Smooth muscle cell (in vitro differentiated cells): ENCODE measurements at regions not wholly inside any gene's neighbourhood (a gene's known extent, or its start where the extent isn't known, plus 50 kb on each side); places are given as distances from the start of the nearest gene placed in this dataset.

Source experiments
- DNase-seq: peaks from one replicate; lab custom pipeline; 2025; ENCODE audit not compliant: unreplicated experiment; lab: John Stamatoyannopoulos, UW
- H2AFZ ChIP-seq: fragments of 200-600 bp; sonication (generic); 2 replicates; pipeline ENCODE4 v1.6.0; 2016; ENCODE audit warnings: antibody characterized with exemption, low read depth, mild to moderate bottlenecking
- H3F3A ChIP-seq: fragments of 200-600 bp; sonication (generic); 2 replicates; pipeline ENCODE4 v1.6.0; 2017; ENCODE audit warnings: antibody characterized with exemption, low read depth
- H3K27ac ChIP-seq: fragments of 200-600 bp; sonication (generic); 2 replicates; pipeline ENCODE4 v1.5.1; 2016; ENCODE audit warnings: low read depth, mild to moderate bottlenecking
- H3K27me3 ChIP-seq: fragments of 200-600 bp; sonication (generic); 2 replicates; pipeline ENCODE4 v1.6.1; 2016; ENCODE audit warnings: low read depth, mild to moderate bottlenecking
- H3K36me3 ChIP-seq: fragments of 200-600 bp; sonication (generic); 2 replicates; pipeline ENCODE4 v1.5.1; 2016; ENCODE audit warnings: low read depth
- H3K4me1 ChIP-seq: fragments of 200-600 bp; sonication (generic); 2 replicates; pipeline ENCODE4 v1.5.1; 2016; ENCODE audit warnings: low read depth
- H3K4me2 ChIP-seq: fragments of 200-600 bp; sonication (generic); 2 replicates; pipeline ENCODE4 v1.6.0; 2016; ENCODE audit warnings: mild to moderate bottlenecking
- H3K4me3 ChIP-seq: fragments of 200-600 bp; sonication (generic); 2 replicates; pipeline ENCODE4 v1.5.1; 2016; ENCODE audit warnings: mild to moderate bottlenecking
- H3K79me2 ChIP-seq: fragments of 200-600 bp; sonication (generic); 2 replicates; pipeline ENCODE4 v1.6.0; 2016; ENCODE audit warnings: low read depth, mild to moderate bottlenecking
- H3K9ac ChIP-seq: fragments of 200-600 bp; sonication (generic); 2 replicates; pipeline ENCODE4 v1.6.0; 2016; ENCODE audit warnings: low read depth
- H3K9me3 ChIP-seq: fragments of 200-600 bp; sonication (generic); replicated peaks from 2 replicates; pipeline ENCODE4 v1.5.1; 2016; ENCODE audit warnings: low read depth
- H4K20me1 ChIP-seq: fragments of 200-600 bp; sonication (generic); 2 replicates; pipeline ENCODE4 v1.6.0; 2016; ENCODE audit warnings: low read depth
- WGBS: methylation state at CpG from one replicate; pipeline ENCODE4 v1.1.7; 2016; ENCODE audit warnings: low lambda C conversion rate; 5-methylcytosine and 5-hydroxymethylcytosine counted together
- TF ChIP-seq, protein P1 (sequence below): fragments of 200-600 bp; sonication (generic); IDR thresholded peaks from 2 replicates; pipeline ENCODE4 v1.5.1; 2017; ENCODE audit warnings: borderline replicate concordance, mild to moderate bottlenecking, antibody characterized with exemption; ENCODE audit not compliant: insufficient read depth, poor library complexity, severe bottlenecking

DNA sequence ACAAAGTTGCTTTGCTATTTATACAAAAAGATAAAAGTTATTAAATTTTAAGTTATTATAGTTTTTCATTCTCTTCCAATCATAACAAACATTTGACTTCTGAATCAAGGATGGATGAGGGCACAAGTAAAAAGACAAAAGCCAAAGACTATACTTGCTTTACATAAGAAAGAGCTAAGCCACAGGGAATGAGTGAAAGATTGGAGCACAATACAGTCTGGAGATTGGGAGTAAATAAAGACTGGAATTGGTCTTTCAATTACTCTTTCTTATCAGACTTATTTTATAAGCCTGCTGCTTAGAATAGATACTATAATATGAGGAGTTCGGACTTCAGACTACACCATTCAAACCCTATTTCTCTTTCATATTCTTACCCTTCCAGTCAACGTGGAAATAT is 1874.1 kb upstream of the PRR20A start:
- Histone ChIP-seq H3K4me1 (no peaks in the 10 kb centered on the region), H3K79me2 (no peaks in the 10 kb centered on the region), H3K36me3 (no peaks in the 10 kb centered on the region), H3K4me3 (no peak overlapping the region), H3F3A (no peaks in the 10 kb centered on the region), H4K20me1 (no peaks in the 10 kb centered on the region), H2AFZ (no peak overlapping the region), H3K27ac (no peak overlapping the region), H3K4me2 (no peak overlapping the region), H3K9ac (no peak overlapping the region), H3K9me3 (no peaks in the 10 kb centered on the region), H3K27me3 (no peaks in the 10 kb centered on the region)
- DNase-seq, result no peak
- TF ChIP-seq, protein P1, sequence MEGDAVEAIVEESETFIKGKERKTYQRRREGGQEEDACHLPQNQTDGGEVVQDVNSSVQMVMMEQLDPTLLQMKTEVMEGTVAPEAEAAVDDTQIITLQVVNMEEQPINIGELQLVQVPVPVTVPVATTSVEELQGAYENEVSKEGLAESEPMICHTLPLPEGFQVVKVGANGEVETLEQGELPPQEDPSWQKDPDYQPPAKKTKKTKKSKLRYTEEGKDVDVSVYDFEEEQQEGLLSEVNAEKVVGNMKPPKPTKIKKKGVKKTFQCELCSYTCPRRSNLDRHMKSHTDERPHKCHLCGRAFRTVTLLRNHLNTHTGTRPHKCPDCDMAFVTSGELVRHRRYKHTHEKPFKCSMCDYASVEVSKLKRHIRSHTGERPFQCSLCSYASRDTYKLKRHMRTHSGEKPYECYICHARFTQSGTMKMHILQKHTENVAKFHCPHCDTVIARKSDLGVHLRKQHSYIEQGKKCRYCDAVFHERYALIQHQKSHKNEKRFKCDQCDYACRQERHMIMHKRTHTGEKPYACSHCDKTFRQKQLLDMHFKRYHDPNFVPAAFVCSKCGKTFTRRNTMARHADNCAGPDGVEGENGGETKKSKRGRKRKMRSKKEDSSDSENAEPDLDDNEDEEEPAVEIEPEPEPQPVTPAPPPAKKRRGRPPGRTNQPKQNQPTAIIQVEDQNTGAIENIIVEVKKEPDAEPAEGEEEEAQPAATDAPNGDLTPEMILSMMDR, result no peak
- WGBS, result 68% methylated on average over 2 of the region's 2 CpGs

DNA sequence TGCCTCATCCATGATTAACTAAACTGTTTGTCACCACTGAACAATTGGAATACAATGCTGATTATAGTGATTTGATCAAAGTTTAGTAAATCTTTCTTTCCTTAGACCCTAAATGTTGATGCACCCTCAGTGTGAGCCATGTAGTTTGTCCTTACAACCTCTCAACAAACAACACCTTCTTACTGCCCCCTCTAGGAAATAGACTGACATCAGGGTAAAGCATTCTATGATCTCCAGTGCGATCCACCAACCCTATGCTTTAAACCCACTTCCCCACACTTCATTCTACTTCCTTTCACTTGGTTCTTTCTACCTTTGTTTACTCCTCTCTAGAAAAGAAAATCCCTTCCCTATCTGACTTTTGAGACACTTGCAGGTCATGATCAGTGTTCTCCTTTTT is 1842.5 kb upstream of the PRR20A start:
- Histone ChIP-seq H3F3A (no peaks in the 10 kb centered on the region), H3K4me3 (no peak overlapping the region), H3K4me2 (no peak overlapping the region), H3K36me3 (no peaks in the 10 kb centered on the region), H3K79me2 (no peaks in the 10 kb centered on the region), H3K9me3 (no peaks in the 10 kb centered on the region), H2AFZ (no peak overlapping the region), H4K20me1 (no peaks in the 10 kb centered on the region), H3K4me1 (no peaks in the 10 kb centered on the region), H3K9ac (no peak overlapping the region), H3K27ac (no peak overlapping the region), H3K27me3 (no peaks in the 10 kb centered on the region)
- no peak for DNase-seq
- TF ChIP-seq, protein P1, result no peak
- 76% methylated on average over 1 of the region's 1 CpG for WGBS

DNA sequence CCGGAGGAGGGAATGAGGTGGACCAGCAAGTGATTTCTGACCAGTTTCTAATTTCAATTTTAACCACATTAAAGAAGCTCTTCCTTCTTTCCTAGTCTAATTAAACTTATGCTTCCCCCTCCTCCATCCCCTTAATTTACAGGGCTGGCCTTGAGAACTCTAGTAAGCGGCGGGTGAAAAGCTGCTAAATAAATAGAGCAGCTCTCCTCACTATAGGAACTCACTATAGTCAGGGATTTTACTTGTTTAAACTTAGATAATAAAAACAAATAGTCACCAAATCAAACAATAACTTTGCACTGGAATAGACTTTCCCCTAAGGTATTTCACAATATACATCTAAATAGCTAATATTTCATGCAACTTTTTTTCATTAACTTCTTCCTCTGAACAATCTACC is 1838.2 kb upstream of the PRR20A start:
- Histone ChIP-seq H3K4me2 (no peak overlapping the region), H3F3A (no peaks in the 10 kb centered on the region), H3K4me1 (no peaks in the 10 kb centered on the region), H3K79me2 (no peaks in the 10 kb centered on the region), H3K27ac (no peak overlapping the region), H3K36me3 (no peaks in the 10 kb centered on the region), H3K9me3 (no peaks in the 10 kb centered on the region), H3K4me3 (no peak overlapping the region), H3K27me3 (no peaks in the 10 kb centered on the region), H4K20me1 (no peaks in the 10 kb centered on the region), H3K9ac (no peak overlapping the region), H2AFZ (no peak overlapping the region)
- DNase-seq, result no peak
- 86% methylated on average over 3 of the region's 3 CpGs for WGBS
- TF ChIP-seq, protein P1, result no peak

DNA sequence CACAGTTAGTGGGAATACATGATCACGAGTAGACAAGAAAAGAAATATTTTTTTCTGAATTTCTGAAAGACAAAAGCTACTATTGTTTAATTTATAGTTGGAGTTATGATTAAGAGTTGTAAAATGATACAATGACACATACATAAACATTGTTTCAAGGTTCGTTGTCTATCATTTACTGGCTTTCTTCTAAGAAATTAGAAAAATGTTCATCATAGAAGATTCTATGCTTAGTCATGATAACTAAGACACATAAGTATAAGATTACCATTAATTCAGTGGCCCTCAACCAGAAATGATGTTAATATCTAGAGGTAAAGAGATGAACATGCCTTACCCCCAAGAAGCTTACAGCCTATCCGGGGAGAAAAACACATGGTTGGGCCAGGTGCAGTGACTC is 1832.8 kb upstream of the PRR20A start:
- H3K9me3 ChIP-seq, result no peaks in the 10 kb centered on the region
- no peaks in the 10 kb centered on the region for H4K20me1 ChIP-seq
- no peak overlapping the region for H2AFZ ChIP-seq
- H3K4me3 ChIP-seq, result no peak overlapping the region
- H3K27me3 ChIP-seq, result no peaks in the 10 kb centered on the region
- H3F3A ChIP-seq, result no peaks in the 10 kb centered on the region
- no peaks in the 10 kb centered on the region for H3K79me2 ChIP-seq
- no peak for DNase-seq
- no peaks in the 10 kb centered on the region for H3K4me1 ChIP-seq
- no peak overlapping the region for H3K4me2 ChIP-seq
- WGBS, result 93% methylated on average over 3 of the region's 3 CpGs
- TF ChIP-seq, protein P1, result no peak
- H3K9ac ChIP-seq, result no peak overlapping the region
- H3K27ac ChIP-seq, result no peak overlapping the region
- no peaks in the 10 kb centered on the region for H3K36me3 ChIP-seq
